ENCODE measurements at regions not wholly inside any gene's neighbourhood (a gene's known extent, or its start where the extent isn't known, plus 50 kb on each side); places are given as distances from the start of the nearest gene placed in this dataset.

DNA sequence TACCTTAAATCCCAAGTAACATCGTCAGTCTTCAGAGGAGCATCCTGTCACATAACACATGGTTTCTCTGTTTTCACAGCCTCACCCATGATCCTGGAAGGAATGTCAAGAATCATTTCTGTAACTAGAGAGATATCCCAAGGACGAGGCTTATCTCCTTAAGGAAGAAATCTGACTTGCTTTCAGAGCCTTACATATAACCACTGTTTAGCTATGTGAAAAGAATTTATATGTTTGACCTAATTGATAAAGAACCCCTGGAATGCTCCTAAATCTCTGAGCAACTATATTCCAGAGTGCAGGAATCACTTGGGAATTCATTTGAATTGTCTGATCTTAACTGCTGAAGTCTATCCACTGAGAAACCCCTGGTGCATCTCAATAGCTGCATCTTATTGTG is 243.1 kb downstream of the ALDH8A1 start:
- Histone ChIP-seq H3K27me3 (ENCODE audit: control insufficient read depth, insufficient read depth, low read length) (no peaks in the 10 kb centered on the region), H3K4me1 (ENCODE audit: control insufficient read depth, extremely low read depth, insufficient read depth, low read length) (no peaks in the 10 kb centered on the region), H2AFZ (ENCODE audit: low read length) (no peak overlapping the region), H4K20me1 (ENCODE audit: control insufficient read depth, extremely low read depth, insufficient read depth, low read length) (no peaks in the 10 kb centered on the region), H3K36me3 (ENCODE audit: control insufficient read depth, insufficient read depth, low read length) (no peaks in the 10 kb centered on the region), H3K4me3 (replicated peaks in 1 of 4; ENCODE audit: control extremely low read depth in 1 of 4, insufficient read depth in 1 of 4, low read depth in 3 of 4, low read length in 4 of 4) (no peak overlapping the region), H3K27ac (ENCODE audit: insufficient read depth, low read length) (no peak overlapping the region), H3K9ac (ENCODE audit: insufficient read depth, low read length) (no peak overlapping the region), H3K79me2 (ENCODE audit: control insufficient read depth, insufficient read depth, low read length) (no peaks in the 10 kb centered on the region), H3K9me3 (ENCODE audit: control insufficient read depth, insufficient read depth, low read depth, low read length) (no peaks in the 10 kb centered on the region), H3K4me2 (ENCODE audit: extremely low read depth, insufficient read depth, low read length) (peak overlapping the region; percentile 27)
- TF ChIP-seq CTCF (conservative IDR thresholded peaks at IDR 0.05 in 1 of 2, IDR thresholded peaks at IDR 0.05 in 1 of 2; ENCODE audit: low read depth in 1 of 2, low read length in 2 of 2) (no peak), EZH2 (IDR thresholded peaks at IDR 0.05; ENCODE audit: low read length, missing control alignments) (no peak)
- peak in 1 of 2 donors; percentile 67 for DNase-seq (ENCODE audit: low read depth in 2 of 2)

DNA sequence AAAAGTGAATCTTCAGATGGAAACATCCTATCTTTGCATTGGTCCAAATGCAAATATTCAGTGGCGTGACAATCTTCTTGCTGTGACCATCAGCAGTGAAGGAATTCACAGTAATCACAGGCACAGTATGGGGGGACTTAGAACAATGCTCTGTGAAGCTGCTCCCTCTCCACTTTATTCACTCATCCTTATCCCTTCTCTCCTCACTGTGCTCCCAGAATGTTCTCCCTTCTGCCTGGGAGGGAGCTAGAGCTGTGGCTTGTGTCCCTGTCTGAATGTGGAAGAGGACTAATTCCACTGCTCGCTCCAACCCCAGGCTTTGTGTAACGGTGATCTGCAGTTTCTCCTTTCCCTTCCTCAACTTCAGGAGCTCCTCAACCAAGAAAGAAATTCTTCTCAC is 243.7 kb downstream of the ALDH8A1 start:
- no peak for DNase-seq (ENCODE audit: low read depth in 2 of 2)
- H3K27me3 ChIP-seq (ENCODE audit: control insufficient read depth, insufficient read depth, low read length) = no peaks in the 10 kb centered on the region
- H3K4me1 ChIP-seq (ENCODE audit: control insufficient read depth, extremely low read depth, insufficient read depth, low read length) = no peaks in the 10 kb centered on the region
- no peaks in the 10 kb centered on the region for H3K79me2 ChIP-seq (ENCODE audit: control insufficient read depth, insufficient read depth, low read length)
- no peak overlapping the region for H3K27ac ChIP-seq (ENCODE audit: insufficient read depth, low read length)
- H2AFZ ChIP-seq (ENCODE audit: low read length) = no peak overlapping the region
- H3K4me3 ChIP-seq (replicated peaks in 1 of 4; ENCODE audit: control extremely low read depth in 1 of 4, insufficient read depth in 1 of 4, low read depth in 3 of 4, low read length in 4 of 4) = no peak overlapping the region
- no peaks in the 10 kb centered on the region for H3K36me3 ChIP-seq (ENCODE audit: control insufficient read depth, insufficient read depth, low read length)
- TF ChIP-seq EZH2 (IDR thresholded peaks at IDR 0.05; ENCODE audit: low read length, missing control alignments) (no peak), CTCF (conservative IDR thresholded peaks at IDR 0.05 in 1 of 2, IDR thresholded peaks at IDR 0.05 in 1 of 2; ENCODE audit: low read depth in 1 of 2, low read length in 2 of 2) (no peak)
- H3K9me3 ChIP-seq (ENCODE audit: control insufficient read depth, insufficient read depth, low read depth, low read length) = no peaks in the 10 kb centered on the region
- no peak overlapping the region for H3K9ac ChIP-seq (ENCODE audit: insufficient read depth, low read length)
- H3K4me2 ChIP-seq (ENCODE audit: extremely low read depth, insufficient read depth, low read length) = no peak overlapping the region
- H4K20me1 ChIP-seq (ENCODE audit: control insufficient read depth, extremely low read depth, insufficient read depth, low read length) = no peaks in the 10 kb centered on the region

GRCh38 chr6:134703206-134703605 is 246.7 kb downstream of the ALDH8A1 start:
- TF ChIP-seq CTCF (conservative IDR thresholded peaks at IDR 0.05 in 1 of 2, IDR thresholded peaks at IDR 0.05 in 1 of 2; ENCODE audit: low read depth in 1 of 2, low read length in 2 of 2) (no peak), EZH2 (IDR thresholded peaks at IDR 0.05; ENCODE audit: low read length, missing control alignments) (no peak)
- no peaks in the 10 kb centered on the region for H3K4me1 ChIP-seq (ENCODE audit: control insufficient read depth, extremely low read depth, insufficient read depth, low read length)
- no peak overlapping the region for H3K9ac ChIP-seq (ENCODE audit: insufficient read depth, low read length)
- H3K27me3 ChIP-seq (ENCODE audit: control insufficient read depth, insufficient read depth, low read length) = no peaks in the 10 kb centered on the region
- no peaks in the 10 kb centered on the region for H3K36me3 ChIP-seq (ENCODE audit: control insufficient read depth, insufficient read depth, low read length)
- no peak overlapping the region for H3K4me3 ChIP-seq (replicated peaks in 1 of 4; ENCODE audit: control extremely low read depth in 1 of 4, insufficient read depth in 1 of 4, low read depth in 3 of 4, low read length in 4 of 4)
- no peak overlapping the region for H3K27ac ChIP-seq (ENCODE audit: insufficient read depth, low read length)
- no peak overlapping the region for H2AFZ ChIP-seq (ENCODE audit: low read length)
- no peak for DNase-seq (ENCODE audit: low read depth in 2 of 2)
- no peaks in the 10 kb centered on the region for H4K20me1 ChIP-seq (ENCODE audit: control insufficient read depth, extremely low read depth, insufficient read depth, low read length)
- no peaks in the 10 kb centered on the region for H3K79me2 ChIP-seq (ENCODE audit: control insufficient read depth, insufficient read depth, low read length)
- no peak overlapping the region for H3K4me2 ChIP-seq (ENCODE audit: extremely low read depth, insufficient read depth, low read length)
- no peaks in the 10 kb centered on the region for H3K9me3 ChIP-seq (ENCODE audit: control insufficient read depth, insufficient read depth, low read depth, low read length)
